HL-60 (cell line): ENCODE measurements at regions not wholly inside any gene's neighbourhood (a gene's known extent, or its start where the extent isn't known, plus 50 kb on each side); places are given as distances from the start of the nearest gene placed in this dataset.

Source experiments
- POLR2AphosphoS5 ChIP-seq: IDR thresholded peaks from 2 replicates; pipeline ENCODE4 v1.6.1; 2012; ENCODE audit warnings: low read depth
- REST ChIP-seq: IDR thresholded peaks from 2 replicates; pipeline ENCODE4 v1.6.1; 2012; ENCODE audit warnings: low read depth; ENCODE audit not compliant: insufficient replicate concordance
- SPI1 ChIP-seq: IDR thresholded peaks from 2 replicates; pipeline ENCODE4 v1.6.1; 2012; ENCODE audit warnings: low read depth, mild to moderate bottlenecking, borderline replicate concordance
- TF ChIP-seq, protein P1 (sequence below): IDR thresholded peaks from one replicate; pipeline ENCODE4 v1.5.1; 2011; ENCODE audit warnings: low read length, control low read depth, inconsistent platforms; ENCODE audit not compliant: insufficient read depth

DNA sequence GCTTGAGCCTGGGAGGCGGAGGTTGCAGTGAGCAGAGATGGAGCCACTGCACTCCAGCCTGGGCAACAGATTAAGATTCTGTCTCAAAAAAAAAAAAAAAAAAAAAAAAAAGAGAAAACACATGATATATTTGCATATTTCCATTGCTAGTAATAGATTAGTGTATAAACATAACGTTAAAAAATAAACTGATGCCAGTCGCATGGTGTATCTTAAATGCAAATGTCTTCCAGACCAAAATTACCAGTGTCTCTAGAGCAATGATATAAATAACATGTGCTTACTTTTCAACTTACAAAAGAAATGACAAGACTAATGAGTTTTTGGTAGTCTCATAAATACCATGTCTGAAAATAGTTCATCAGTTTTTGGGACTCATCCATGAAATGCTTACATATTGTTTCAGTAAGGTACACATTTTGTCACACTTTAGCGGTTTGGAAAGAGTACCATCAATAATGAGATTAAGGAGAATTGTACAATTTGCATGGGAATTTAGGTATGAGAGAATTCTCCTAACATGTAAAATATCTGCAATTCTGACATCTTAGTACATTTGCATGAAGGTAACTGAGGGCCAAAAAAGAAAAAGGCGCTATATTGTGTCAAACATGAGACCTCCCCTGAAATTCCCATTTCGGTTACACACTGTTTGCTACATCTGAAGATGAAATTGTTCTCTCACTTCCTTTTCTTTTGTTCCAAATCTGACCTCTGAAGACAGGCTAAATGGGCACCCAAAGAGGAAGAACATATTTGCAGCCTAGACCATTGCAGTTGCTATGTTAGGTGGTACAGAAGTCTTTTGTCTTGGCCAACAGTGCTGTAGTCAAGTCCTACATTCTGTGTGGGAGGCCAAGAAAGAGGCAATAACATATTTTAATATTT, 51.5 kb upstream of the PIP4K2A start:
- TF ChIP-seq, protein P1, sequence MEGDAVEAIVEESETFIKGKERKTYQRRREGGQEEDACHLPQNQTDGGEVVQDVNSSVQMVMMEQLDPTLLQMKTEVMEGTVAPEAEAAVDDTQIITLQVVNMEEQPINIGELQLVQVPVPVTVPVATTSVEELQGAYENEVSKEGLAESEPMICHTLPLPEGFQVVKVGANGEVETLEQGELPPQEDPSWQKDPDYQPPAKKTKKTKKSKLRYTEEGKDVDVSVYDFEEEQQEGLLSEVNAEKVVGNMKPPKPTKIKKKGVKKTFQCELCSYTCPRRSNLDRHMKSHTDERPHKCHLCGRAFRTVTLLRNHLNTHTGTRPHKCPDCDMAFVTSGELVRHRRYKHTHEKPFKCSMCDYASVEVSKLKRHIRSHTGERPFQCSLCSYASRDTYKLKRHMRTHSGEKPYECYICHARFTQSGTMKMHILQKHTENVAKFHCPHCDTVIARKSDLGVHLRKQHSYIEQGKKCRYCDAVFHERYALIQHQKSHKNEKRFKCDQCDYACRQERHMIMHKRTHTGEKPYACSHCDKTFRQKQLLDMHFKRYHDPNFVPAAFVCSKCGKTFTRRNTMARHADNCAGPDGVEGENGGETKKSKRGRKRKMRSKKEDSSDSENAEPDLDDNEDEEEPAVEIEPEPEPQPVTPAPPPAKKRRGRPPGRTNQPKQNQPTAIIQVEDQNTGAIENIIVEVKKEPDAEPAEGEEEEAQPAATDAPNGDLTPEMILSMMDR, result no peak
- TF ChIP-seq POLR2AphosphoS5 (no peak), REST (no peak), SPI1 (no peak)
